ENCODE measurements at regions not wholly inside any gene's neighbourhood (a gene's known extent, or its start where the extent isn't known, plus 50 kb on each side); places are given as distances from the start of the nearest gene placed in this dataset.

DNA sequence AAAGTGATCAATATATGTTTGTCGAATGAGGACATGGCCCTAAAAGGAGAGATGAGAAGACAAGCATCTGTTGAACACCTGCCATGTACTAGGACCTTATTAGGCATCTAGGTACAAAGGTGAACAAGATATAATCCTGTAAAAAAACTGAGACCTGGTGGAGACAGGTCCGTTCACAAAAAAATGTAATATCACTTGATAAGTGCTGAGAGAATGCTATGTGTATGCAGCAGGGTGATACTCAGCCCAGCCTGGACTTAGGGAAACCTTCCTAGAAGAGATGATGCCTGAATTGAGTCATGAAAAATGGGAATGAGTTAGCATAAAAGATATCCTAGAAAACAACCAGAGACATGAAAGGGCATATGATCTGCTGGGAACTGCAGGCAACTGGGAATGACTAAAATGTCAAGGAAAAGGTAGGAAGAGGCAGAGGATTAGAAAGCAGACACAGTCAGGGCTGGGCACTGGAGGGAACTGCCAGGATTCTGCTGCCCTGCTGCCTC lies 108.5 kb downstream of the ADRB2 start:
- TF ChIP-seq, protein P1, sequence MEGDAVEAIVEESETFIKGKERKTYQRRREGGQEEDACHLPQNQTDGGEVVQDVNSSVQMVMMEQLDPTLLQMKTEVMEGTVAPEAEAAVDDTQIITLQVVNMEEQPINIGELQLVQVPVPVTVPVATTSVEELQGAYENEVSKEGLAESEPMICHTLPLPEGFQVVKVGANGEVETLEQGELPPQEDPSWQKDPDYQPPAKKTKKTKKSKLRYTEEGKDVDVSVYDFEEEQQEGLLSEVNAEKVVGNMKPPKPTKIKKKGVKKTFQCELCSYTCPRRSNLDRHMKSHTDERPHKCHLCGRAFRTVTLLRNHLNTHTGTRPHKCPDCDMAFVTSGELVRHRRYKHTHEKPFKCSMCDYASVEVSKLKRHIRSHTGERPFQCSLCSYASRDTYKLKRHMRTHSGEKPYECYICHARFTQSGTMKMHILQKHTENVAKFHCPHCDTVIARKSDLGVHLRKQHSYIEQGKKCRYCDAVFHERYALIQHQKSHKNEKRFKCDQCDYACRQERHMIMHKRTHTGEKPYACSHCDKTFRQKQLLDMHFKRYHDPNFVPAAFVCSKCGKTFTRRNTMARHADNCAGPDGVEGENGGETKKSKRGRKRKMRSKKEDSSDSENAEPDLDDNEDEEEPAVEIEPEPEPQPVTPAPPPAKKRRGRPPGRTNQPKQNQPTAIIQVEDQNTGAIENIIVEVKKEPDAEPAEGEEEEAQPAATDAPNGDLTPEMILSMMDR (IDR thresholded peaks at IDR 0.05), result no peak
- no peak for TF ChIP-seq POLR2A (IDR thresholded peaks at IDR 0.05)
